ENCODE measurements at regions not wholly inside any gene's neighbourhood (a gene's known extent, or its start where the extent isn't known, plus 50 kb on each side); places are given as distances from the start of the nearest gene placed in this dataset.

DNA sequence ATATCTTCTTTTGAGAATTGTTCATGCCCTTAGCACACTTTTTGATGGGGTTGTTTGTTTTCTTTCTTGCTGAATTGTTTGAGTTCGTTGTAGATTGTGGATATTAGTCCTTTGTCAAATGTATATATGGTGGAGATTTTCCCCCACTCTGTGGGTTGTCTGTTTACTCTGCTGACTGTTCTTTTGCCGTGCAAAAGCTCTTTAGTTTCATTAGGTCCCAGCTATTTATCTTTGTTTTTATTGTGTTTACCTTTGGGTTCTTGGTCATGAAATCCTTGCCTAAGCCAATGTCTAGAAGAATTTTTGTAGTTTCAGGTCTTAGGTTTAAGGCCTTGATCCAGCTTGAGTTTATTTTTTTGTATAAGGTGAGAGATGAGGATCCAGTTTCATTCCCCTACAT lies 1372.6 kb upstream of the TENM3 start:
- TF ChIP-seq, protein P1, sequence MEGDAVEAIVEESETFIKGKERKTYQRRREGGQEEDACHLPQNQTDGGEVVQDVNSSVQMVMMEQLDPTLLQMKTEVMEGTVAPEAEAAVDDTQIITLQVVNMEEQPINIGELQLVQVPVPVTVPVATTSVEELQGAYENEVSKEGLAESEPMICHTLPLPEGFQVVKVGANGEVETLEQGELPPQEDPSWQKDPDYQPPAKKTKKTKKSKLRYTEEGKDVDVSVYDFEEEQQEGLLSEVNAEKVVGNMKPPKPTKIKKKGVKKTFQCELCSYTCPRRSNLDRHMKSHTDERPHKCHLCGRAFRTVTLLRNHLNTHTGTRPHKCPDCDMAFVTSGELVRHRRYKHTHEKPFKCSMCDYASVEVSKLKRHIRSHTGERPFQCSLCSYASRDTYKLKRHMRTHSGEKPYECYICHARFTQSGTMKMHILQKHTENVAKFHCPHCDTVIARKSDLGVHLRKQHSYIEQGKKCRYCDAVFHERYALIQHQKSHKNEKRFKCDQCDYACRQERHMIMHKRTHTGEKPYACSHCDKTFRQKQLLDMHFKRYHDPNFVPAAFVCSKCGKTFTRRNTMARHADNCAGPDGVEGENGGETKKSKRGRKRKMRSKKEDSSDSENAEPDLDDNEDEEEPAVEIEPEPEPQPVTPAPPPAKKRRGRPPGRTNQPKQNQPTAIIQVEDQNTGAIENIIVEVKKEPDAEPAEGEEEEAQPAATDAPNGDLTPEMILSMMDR (IDR thresholded peaks at IDR 0.05) = no peak
- Histone ChIP-seq H3K4me3 (ENCODE audit: low read depth in 1 of 2, low read length in 1 of 2) (no peak overlapping the region), H3K27me3 (no peaks in the 10 kb centered on the region), H3K36me3 (no peaks in the 10 kb centered on the region), H3K27ac (no peak overlapping the region), H3K4me1 (ENCODE audit: control insufficient read depth in 1 of 2, insufficient read depth in 1 of 2, low read depth in 1 of 2, low read length in 1 of 2) (no peaks in the 10 kb centered on the region), H3K9me3 (no peaks in the 10 kb centered on the region)

DNA sequence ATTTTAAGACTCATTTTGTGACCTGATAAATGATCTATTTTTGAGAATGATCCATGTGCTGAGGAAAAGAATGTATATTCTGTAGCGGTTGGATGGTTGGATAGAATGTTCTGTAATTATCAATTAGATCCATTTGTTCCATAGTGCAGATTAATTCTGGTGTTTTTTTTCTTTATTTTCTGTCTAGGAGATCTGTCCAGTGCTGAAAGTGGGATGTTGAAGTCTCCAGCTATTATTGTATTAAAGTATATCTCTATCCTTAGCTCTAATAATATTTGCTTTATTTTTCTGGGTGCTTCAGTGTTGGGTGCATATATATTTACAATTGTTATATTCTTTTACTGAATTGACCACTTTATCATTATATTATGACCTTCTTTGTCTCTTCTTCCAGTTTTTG lies 1344.9 kb upstream of the TENM3 start:
- no peaks in the 10 kb centered on the region for H3K36me3 ChIP-seq
- no peaks in the 10 kb centered on the region for H3K27me3 ChIP-seq
- no peak overlapping the region for H3K4me3 ChIP-seq (ENCODE audit: low read depth in 1 of 2, low read length in 1 of 2)
- H3K4me1 ChIP-seq (ENCODE audit: control insufficient read depth in 1 of 2, insufficient read depth in 1 of 2, low read depth in 1 of 2, low read length in 1 of 2) = no peaks in the 10 kb centered on the region
- TF ChIP-seq, protein P1 (IDR thresholded peaks at IDR 0.05) = no peak
- H3K27ac ChIP-seq = no peak overlapping the region
- no peaks in the 10 kb centered on the region for H3K9me3 ChIP-seq

DNA sequence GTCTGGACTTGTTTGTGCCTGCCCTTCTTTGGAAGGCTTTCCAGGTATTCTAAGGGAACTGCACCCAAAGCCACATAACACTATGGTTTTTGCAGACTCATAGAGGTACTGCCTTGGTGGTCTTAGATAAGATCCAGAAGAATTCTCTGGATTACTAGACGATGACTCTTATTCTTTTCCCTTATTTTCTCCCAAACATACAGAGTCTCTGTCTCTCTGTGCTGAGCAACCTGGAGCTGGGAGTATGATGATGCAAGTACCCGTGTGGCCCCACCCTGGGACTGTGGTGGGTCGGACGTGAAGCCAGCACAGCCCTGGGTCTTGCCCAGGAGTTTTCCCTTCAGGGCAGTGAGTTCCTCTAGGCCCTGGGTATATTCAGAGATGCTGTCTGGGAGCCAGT lies 1342.4 kb upstream of the TENM3 start:
- Histone ChIP-seq H3K27me3 (no peaks in the 10 kb centered on the region), H3K4me1 (ENCODE audit: control insufficient read depth in 1 of 2, insufficient read depth in 1 of 2, low read depth in 1 of 2, low read length in 1 of 2) (no peaks in the 10 kb centered on the region), H3K4me3 (ENCODE audit: low read depth in 1 of 2, low read length in 1 of 2) (no peak overlapping the region), H3K36me3 (no peaks in the 10 kb centered on the region), H3K9me3 (no peaks in the 10 kb centered on the region), H3K27ac (no peak overlapping the region)
- TF ChIP-seq, protein P1 (IDR thresholded peaks at IDR 0.05) = no peak

DNA sequence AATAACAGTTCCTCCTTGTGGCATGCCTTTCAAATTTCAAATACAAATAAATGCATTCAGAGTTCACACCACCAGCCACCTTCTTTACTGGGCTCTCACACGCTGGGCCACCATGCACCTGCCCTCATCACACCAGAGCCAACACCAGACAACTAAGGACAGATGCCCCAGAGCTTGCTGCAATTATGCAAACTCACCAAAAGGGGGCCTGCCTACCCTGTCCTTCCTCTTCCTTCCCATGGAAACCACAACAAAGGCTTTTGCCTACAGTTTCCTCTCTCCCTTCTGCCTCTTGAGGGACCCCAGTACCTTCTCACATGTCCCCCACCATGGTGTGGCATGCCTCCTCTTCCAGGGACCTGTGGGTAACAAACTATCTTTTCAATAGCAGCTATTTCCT lies 1333.9 kb upstream of the TENM3 start:
- Histone ChIP-seq H3K4me1 (ENCODE audit: control insufficient read depth in 1 of 2, insufficient read depth in 1 of 2, low read depth in 1 of 2, low read length in 1 of 2) (no peaks in the 10 kb centered on the region), H3K36me3 (no peaks in the 10 kb centered on the region), H3K27ac (no peak overlapping the region), H3K4me3 (ENCODE audit: low read depth in 1 of 2, low read length in 1 of 2) (no peak overlapping the region), H3K27me3 (no peaks in the 10 kb centered on the region), H3K9me3 (no peaks in the 10 kb centered on the region)
- TF ChIP-seq, protein P1 (IDR thresholded peaks at IDR 0.05) = no peak

DNA sequence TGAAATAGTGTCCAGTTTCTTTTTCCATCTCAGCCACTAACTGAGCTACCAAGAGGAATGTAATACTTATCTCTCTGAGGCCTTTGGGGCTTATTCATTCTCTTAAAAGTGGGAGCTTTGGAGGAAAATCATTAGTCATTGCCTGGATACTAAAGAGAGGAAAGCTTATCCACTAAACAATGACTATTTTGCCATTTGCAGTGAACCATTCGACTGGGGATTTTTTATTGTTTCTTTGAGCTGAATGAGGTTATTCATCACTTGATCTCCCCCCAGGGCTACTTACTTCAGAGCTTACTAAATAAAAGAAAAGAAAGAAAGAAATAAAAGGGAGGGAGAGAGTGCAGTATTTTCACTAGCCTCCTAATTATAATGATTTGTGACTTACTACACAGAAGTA lies 1329.5 kb upstream of the TENM3 start:
- H3K4me1 ChIP-seq (ENCODE audit: control insufficient read depth in 1 of 2, insufficient read depth in 1 of 2, low read depth in 1 of 2, low read length in 1 of 2) = no peaks in the 10 kb centered on the region
- no peak overlapping the region for H3K27ac ChIP-seq
- H3K9me3 ChIP-seq = no peaks in the 10 kb centered on the region
- TF ChIP-seq, protein P1 (IDR thresholded peaks at IDR 0.05) = no peak
- H3K27me3 ChIP-seq = no peaks in the 10 kb centered on the region
- no peak overlapping the region for H3K4me3 ChIP-seq (ENCODE audit: low read depth in 1 of 2, low read length in 1 of 2)
- H3K36me3 ChIP-seq = no peaks in the 10 kb centered on the region

DNA sequence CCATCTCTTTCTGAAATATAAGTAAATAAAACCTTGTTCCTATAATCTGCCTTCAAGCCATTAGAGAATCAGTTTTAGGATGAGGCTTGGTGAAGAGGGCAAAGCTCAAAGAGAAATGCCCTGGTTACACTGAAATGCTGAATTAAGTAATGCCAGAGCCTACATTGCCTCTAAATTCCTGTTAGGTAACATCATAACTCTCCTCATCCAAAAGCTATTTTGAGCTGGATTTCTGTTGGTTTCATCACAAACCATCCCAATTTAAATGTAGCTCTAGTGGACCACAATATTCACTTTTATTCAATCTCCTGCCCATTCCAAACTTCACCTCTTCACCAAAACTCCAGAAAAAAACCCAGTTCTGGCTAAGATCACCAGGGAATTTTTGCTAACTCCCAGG lies 1319.7 kb upstream of the TENM3 start:
- Histone ChIP-seq H3K27me3 (no peaks in the 10 kb centered on the region), H3K4me1 (ENCODE audit: control insufficient read depth in 1 of 2, insufficient read depth in 1 of 2, low read depth in 1 of 2, low read length in 1 of 2) (no peaks in the 10 kb centered on the region), H3K27ac (no peak overlapping the region), H3K9me3 (no peaks in the 10 kb centered on the region), H3K36me3 (no peaks in the 10 kb centered on the region), H3K4me3 (ENCODE audit: low read depth in 1 of 2, low read length in 1 of 2) (no peak overlapping the region)
- TF ChIP-seq, protein P1 (IDR thresholded peaks at IDR 0.05) = no peak
